ENCODE measurements at regions not wholly inside any gene's neighbourhood (a gene's known extent, or its start where the extent isn't known, plus 50 kb on each side); places are given as distances from the start of the nearest gene placed in this dataset.

- Histone ChIP-seq H3K36me3 (ENCODE audit: control insufficient read depth, insufficient read depth, low read length) (no peaks in the 10 kb centered on the region), H3K27ac (ENCODE audit: low read length) (no peak overlapping the region), H3K27me3 (ENCODE audit: control insufficient read depth, insufficient read depth, low read length) (no peaks in the 10 kb centered on the region), H3K4me3 (ENCODE audit: low read length) (no peak overlapping the region), H3K4me1 (ENCODE audit: control insufficient read depth, insufficient read depth, low read length) (no peaks in the 10 kb centered on the region), H3K9me3 (ENCODE audit: control insufficient read depth, low read depth, low read length) (no peaks in the 10 kb centered on the region)
- WGBS (ENCODE audit: insufficient coverage, low lambda C conversion rate) = no CpG with 5 or more reads among the region's 2 CpGs
- DNase-seq = no peak
Observed at GRCh38 chr9:126238415-126238814, 88.2 kb upstream of the MVB12B start.

GRCh38 chr9:126239515-126239914 is 87.1 kb upstream of the MVB12B start:
- H3K4me1 ChIP-seq (ENCODE audit: control insufficient read depth, insufficient read depth, low read length) = no peaks in the 10 kb centered on the region
- no CpG with 5 or more reads among the region's 4 CpGs for WGBS (ENCODE audit: insufficient coverage, low lambda C conversion rate)

GRCh38 chr9:126240835-126241234 is 85.8 kb upstream of the MVB12B start:
- DNase-seq = no peak

More at GRCh38 chr9:126239515-126239914, 87.1 kb upstream of the MVB12B start:
- Histone ChIP-seq H3K27ac (ENCODE audit: low read length) (no peak overlapping the region), H3K9me3 (ENCODE audit: control insufficient read depth, low read depth, low read length) (peaks cover 4% of the 10 kb centered on the region), H3K27me3 (ENCODE audit: control insufficient read depth, insufficient read depth, low read length) (no peaks in the 10 kb centered on the region), H3K36me3 (ENCODE audit: control insufficient read depth, insufficient read depth, low read length) (no peaks in the 10 kb centered on the region), H3K4me3 (ENCODE audit: low read length) (no peak overlapping the region)
- no peak for DNase-seq

GRCh38 chr9:126248680-126249079 is 77.9 kb upstream of the MVB12B start:
- 100% methylated on average over 2 of the region's 3 CpGs for WGBS (ENCODE audit: insufficient coverage, low lambda C conversion rate)

More at GRCh38 chr9:126240835-126241234, 85.8 kb upstream of the MVB12B start:
- WGBS (ENCODE audit: insufficient coverage, low lambda C conversion rate) = no CpG with 5 or more reads among the region's 1 CpG
- no peak overlapping the region for H3K27ac ChIP-seq (ENCODE audit: low read length)
- peaks cover 4% of the 10 kb centered on the region for H3K9me3 ChIP-seq (ENCODE audit: control insufficient read depth, low read depth, low read length)
- H3K4me3 ChIP-seq (ENCODE audit: low read length) = no peak overlapping the region
- H3K36me3 ChIP-seq (ENCODE audit: control insufficient read depth, insufficient read depth, low read length) = no peaks in the 10 kb centered on the region
- H3K4me1 ChIP-seq (ENCODE audit: control insufficient read depth, insufficient read depth, low read length) = no peaks in the 10 kb centered on the region
- no peaks in the 10 kb centered on the region for H3K27me3 ChIP-seq (ENCODE audit: control insufficient read depth, insufficient read depth, low read length)

GRCh38 chr9:126261584-126262356 is 64.9 kb upstream of the MVB12B start:
- Histone ChIP-seq H3K4me3 (ENCODE audit: low read length) (no peak overlapping the region), H3K36me3 (ENCODE audit: control insufficient read depth, insufficient read depth, low read length) (no peaks in the 10 kb centered on the region), H3K4me1 (ENCODE audit: control insufficient read depth, insufficient read depth, low read length) (no peaks in the 10 kb centered on the region), H3K27me3 (ENCODE audit: control insufficient read depth, insufficient read depth, low read length) (peaks cover 18% of the 10 kb centered on the region), H3K27ac (ENCODE audit: low read length) (no peak overlapping the region), H3K9me3 (ENCODE audit: control insufficient read depth, low read depth, low read length) (no peaks in the 10 kb centered on the region)
- DNase-seq = peak in 1 of 2 donors; percentile 15
- WGBS (ENCODE audit: insufficient coverage, low lambda C conversion rate) = 86% methylated on average over 1 of the region's 14 CpGs

More at GRCh38 chr9:126248680-126249079, 77.9 kb upstream of the MVB12B start:
- Histone ChIP-seq H3K9me3 (ENCODE audit: control insufficient read depth, low read depth, low read length) (peaks cover 2% of the 10 kb centered on the region), H3K27ac (ENCODE audit: low read length) (no peak overlapping the region), H3K4me3 (ENCODE audit: low read length) (no peak overlapping the region), H3K36me3 (ENCODE audit: control insufficient read depth, insufficient read depth, low read length) (no peaks in the 10 kb centered on the region), H3K4me1 (ENCODE audit: control insufficient read depth, insufficient read depth, low read length) (no peaks in the 10 kb centered on the region), H3K27me3 (ENCODE audit: control insufficient read depth, insufficient read depth, low read length) (no peaks in the 10 kb centered on the region)
- DNase-seq = no peak

- DNase-seq = no peak
- Histone ChIP-seq H3K4me1 (ENCODE audit: control insufficient read depth, insufficient read depth, low read length) (no peaks in the 10 kb centered on the region), H3K4me3 (ENCODE audit: low read length) (no peak overlapping the region), H3K36me3 (ENCODE audit: control insufficient read depth, insufficient read depth, low read length) (no peaks in the 10 kb centered on the region), H3K27ac (ENCODE audit: low read length) (no peak overlapping the region), H3K27me3 (ENCODE audit: control insufficient read depth, insufficient read depth, low read length) (peaks cover 17% of the 10 kb centered on the region), H3K9me3 (ENCODE audit: control insufficient read depth, low read depth, low read length) (no peaks in the 10 kb centered on the region)
Observed at GRCh38 chr9:126262738-126263137, 63.9 kb upstream of the MVB12B start.

- Histone ChIP-seq H3K4me3 (ENCODE audit: low read length) (no peak overlapping the region), H3K36me3 (ENCODE audit: control insufficient read depth, insufficient read depth, low read length) (no peaks in the 10 kb centered on the region), H3K4me1 (ENCODE audit: control insufficient read depth, insufficient read depth, low read length) (peaks cover 6% of the 10 kb centered on the region), H3K27ac (ENCODE audit: low read length) (no peak overlapping the region), H3K27me3 (ENCODE audit: control insufficient read depth, insufficient read depth, low read length) (peaks cover 4% of the 10 kb centered on the region), H3K9me3 (ENCODE audit: control insufficient read depth, low read depth, low read length) (peaks cover 9% of the 10 kb centered on the region)
- no CpG with 5 or more reads among the region's 1 CpG for WGBS (ENCODE audit: insufficient coverage, low lambda C conversion rate)
- peak; percentile 64 to 76 for DNase-seq
Observed at GRCh38 chr9:126270556-126270955, 56.1 kb upstream of the MVB12B start.

GRCh38 chr9:126275386-126276001 is 51.1 kb upstream of the MVB12B start:
- Histone ChIP-seq H3K36me3 (ENCODE audit: control insufficient read depth, insufficient read depth, low read length) (no peaks in the 10 kb centered on the region), H3K27me3 (ENCODE audit: control insufficient read depth, insufficient read depth, low read length) (peaks cover 4% of the 10 kb centered on the region), H3K4me3 (ENCODE audit: low read length) (no peak overlapping the region), H3K27ac (ENCODE audit: low read length) (no peak overlapping the region), H3K4me1 (ENCODE audit: control insufficient read depth, insufficient read depth, low read length) (peaks cover 6% of the 10 kb centered on the region), H3K9me3 (ENCODE audit: control insufficient read depth, low read depth, low read length) (peaks cover 9% of the 10 kb centered on the region)
- DNase-seq = no peak
- no CpG with 5 or more reads among the region's 13 CpGs for WGBS (ENCODE audit: insufficient coverage, low lambda C conversion rate)

GRCh38 chr9:126276056-126276728 is 50.4 kb upstream of the MVB12B start:
- no CpG with 5 or more reads among the region's 17 CpGs for WGBS (ENCODE audit: insufficient coverage, low lambda C conversion rate)
- DNase-seq = no peak
- Histone ChIP-seq H3K36me3 (ENCODE audit: control insufficient read depth, insufficient read depth, low read length) (no peaks in the 10 kb centered on the region), H3K4me1 (ENCODE audit: control insufficient read depth, insufficient read depth, low read length) (peaks cover 3% of the 10 kb centered on the region), H3K27me3 (ENCODE audit: control insufficient read depth, insufficient read depth, low read length) (peaks cover 4% of the 10 kb centered on the region), H3K4me3 (ENCODE audit: low read length) (no peak overlapping the region), H3K27ac (ENCODE audit: low read length) (no peak overlapping the region), H3K9me3 (ENCODE audit: control insufficient read depth, low read depth, low read length) (peaks cover 9% of the 10 kb centered on the region)
